Breast epithelium (tissue), 3 donors: ENCODE measurements at regions not wholly inside any gene's neighbourhood (a gene's known extent, or its start where the extent isn't known, plus 50 kb on each side); places are given as distances from the start of the nearest gene placed in this dataset.

Experiments used
- POLR2A ChIP-seq: fragments of 450-650 bp; IDR thresholded peaks from one replicate; pipeline ENCODE4 v1.6.1; 2016; ENCODE audit warnings: antibody characterized with exemption, mild to moderate bottlenecking, moderate library complexity
- TF ChIP-seq, protein P1 (sequence below), 3 donors: fragments of 450-650 bp; IDR thresholded peaks; one replicate each; pipeline ENCODE4 v1.5.1; 2016 to 2017; ENCODE audit warnings: antibody characterized with exemption in 3 of 3, mild to moderate bottlenecking in 3 of 3, moderate library complexity in 3 of 3

DNA sequence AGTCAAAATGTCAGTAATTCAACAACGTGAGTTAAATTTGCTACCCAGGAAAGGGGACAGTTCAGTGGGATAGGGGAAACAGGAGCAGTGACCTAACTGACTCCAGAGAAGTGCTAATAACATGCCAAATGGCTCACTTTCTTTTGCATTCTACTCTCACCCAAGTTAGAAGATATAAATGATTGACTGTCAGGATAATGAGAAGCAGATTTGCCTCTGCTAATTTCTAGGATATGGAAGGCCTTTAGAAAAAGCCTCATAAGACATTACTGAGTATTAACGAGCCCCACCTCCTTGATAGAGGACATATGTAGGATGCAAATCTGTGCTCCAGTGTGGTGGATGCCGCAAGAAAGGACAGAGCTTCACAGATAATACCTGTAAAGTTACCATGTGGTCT is 318.6 kb upstream of the NT5C1B start:
- no peak for TF ChIP-seq POLR2A
- TF ChIP-seq, protein P1, sequence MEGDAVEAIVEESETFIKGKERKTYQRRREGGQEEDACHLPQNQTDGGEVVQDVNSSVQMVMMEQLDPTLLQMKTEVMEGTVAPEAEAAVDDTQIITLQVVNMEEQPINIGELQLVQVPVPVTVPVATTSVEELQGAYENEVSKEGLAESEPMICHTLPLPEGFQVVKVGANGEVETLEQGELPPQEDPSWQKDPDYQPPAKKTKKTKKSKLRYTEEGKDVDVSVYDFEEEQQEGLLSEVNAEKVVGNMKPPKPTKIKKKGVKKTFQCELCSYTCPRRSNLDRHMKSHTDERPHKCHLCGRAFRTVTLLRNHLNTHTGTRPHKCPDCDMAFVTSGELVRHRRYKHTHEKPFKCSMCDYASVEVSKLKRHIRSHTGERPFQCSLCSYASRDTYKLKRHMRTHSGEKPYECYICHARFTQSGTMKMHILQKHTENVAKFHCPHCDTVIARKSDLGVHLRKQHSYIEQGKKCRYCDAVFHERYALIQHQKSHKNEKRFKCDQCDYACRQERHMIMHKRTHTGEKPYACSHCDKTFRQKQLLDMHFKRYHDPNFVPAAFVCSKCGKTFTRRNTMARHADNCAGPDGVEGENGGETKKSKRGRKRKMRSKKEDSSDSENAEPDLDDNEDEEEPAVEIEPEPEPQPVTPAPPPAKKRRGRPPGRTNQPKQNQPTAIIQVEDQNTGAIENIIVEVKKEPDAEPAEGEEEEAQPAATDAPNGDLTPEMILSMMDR (IDR thresholded peaks at IDR 0.05) = no peak
